Ishikawa (cell line): ENCODE measurements at regions not wholly inside any gene's neighbourhood (a gene's known extent, or its start where the extent isn't known, plus 50 kb on each side); places are given as distances from the start of the nearest gene placed in this dataset.

Experiments used
- CEBPB ChIP-seq: IDR thresholded peaks from 2 replicates; pipeline ENCODE4 v1.6.1; 2012
- CREB1 ChIP-seq: IDR thresholded peaks from 2 replicates; pipeline ENCODE4 v1.6.1; 2012; ENCODE audit warnings: low read depth
- EGR1 ChIP-seq: IDR thresholded peaks from 2 replicates; pipeline ENCODE4 v1.6.1; 2012
- EP300 ChIP-seq: IDR thresholded peaks from 2 replicates; pipeline ENCODE4 v1.6.1; 2012; ENCODE audit warnings: borderline replicate concordance
- FOXM1 ChIP-seq: IDR thresholded peaks from 2 replicates; pipeline ENCODE4 v1.6.1; 2012; ENCODE audit warnings: low read depth, borderline replicate concordance
- MAX ChIP-seq: IDR thresholded peaks from 2 replicates; pipeline ENCODE4 v1.6.1; 2012
- NFIC ChIP-seq: IDR thresholded peaks from 2 replicates; pipeline ENCODE4 v1.6.1; 2012
- RAD21 ChIP-seq: IDR thresholded peaks from 2 replicates; pipeline ENCODE4 v1.6.1; 2012; ENCODE audit warnings: low read depth
- REST ChIP-seq: IDR thresholded peaks from 2 replicates; pipeline ENCODE4 v1.6.1; 2012; ENCODE audit warnings: low read depth, mild to moderate bottlenecking
- TAF1 ChIP-seq: IDR thresholded peaks from 2 replicates; pipeline ENCODE4 v1.6.1; 2012; ENCODE audit warnings: low read depth, mild to moderate bottlenecking
- TCF12 ChIP-seq: IDR thresholded peaks from 2 replicates; pipeline ENCODE4 v1.6.1; 2012; ENCODE audit warnings: low read depth
- TEAD4 ChIP-seq: IDR thresholded peaks from 2 replicates; pipeline ENCODE4 v1.6.1; 2012
- YY1 ChIP-seq: IDR thresholded peaks from 2 replicates; pipeline ENCODE4 v1.6.1; 2012; ENCODE audit warnings: low read depth
- ZBTB7A ChIP-seq: IDR thresholded peaks from 2 replicates; pipeline ENCODE4 v1.6.1; 2012; ENCODE audit warnings: low read depth
- TF ChIP-seq, protein P1 (sequence below): IDR thresholded peaks from 2 replicates; pipeline ENCODE4 v1.6.1; 2012

- TF ChIP-seq TCF12: no peak
- TF ChIP-seq, protein P1, sequence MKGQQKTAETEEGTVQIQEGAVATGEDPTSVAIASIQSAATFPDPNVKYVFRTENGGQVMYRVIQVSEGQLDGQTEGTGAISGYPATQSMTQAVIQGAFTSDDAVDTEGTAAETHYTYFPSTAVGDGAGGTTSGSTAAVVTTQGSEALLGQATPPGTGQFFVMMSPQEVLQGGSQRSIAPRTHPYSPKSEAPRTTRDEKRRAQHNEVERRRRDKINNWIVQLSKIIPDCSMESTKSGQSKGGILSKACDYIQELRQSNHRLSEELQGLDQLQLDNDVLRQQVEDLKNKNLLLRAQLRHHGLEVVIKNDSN: no peak
- no peak for TF ChIP-seq REST
- TF ChIP-seq NFIC: no peak
- TF ChIP-seq YY1: no peak
- TF ChIP-seq CEBPB: no peak
- TF ChIP-seq CREB1: no peak
- no peak for TF ChIP-seq FOXM1
- TF ChIP-seq EP300: no peak
- TF ChIP-seq RAD21: no peak
- no peak for TF ChIP-seq MAX
- no peak for TF ChIP-seq TEAD4
Measured at GRCh38 chr1:99539131-99539530, 106.8 kb upstream of the PALMD start.

DNA sequence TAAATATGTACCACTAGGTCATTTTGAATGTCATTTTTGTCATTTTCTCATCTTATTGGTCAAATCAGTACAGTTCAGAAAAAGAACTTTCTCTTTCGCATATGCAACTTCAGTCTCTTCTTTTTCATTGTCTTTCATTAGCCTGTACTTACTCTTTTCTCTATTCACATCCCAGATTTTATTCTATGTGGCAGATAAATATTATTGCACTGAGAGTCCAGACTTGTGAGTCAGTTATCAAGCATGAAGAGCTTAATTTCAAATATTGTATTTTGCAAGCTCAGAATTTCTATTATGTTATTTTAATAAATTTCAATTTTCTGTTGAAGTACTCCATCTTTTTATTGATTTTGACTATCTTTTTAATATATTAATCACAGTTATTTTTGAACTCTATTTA lies 105.2 kb upstream of the PALMD start:
- TF ChIP-seq NFIC: no peak
- TF ChIP-seq ZBTB7A: no peak
- TF ChIP-seq MAX: no peak
- no peak for TF ChIP-seq YY1
- no peak for TF ChIP-seq FOXM1
- no peak for TF ChIP-seq EP300

DNA sequence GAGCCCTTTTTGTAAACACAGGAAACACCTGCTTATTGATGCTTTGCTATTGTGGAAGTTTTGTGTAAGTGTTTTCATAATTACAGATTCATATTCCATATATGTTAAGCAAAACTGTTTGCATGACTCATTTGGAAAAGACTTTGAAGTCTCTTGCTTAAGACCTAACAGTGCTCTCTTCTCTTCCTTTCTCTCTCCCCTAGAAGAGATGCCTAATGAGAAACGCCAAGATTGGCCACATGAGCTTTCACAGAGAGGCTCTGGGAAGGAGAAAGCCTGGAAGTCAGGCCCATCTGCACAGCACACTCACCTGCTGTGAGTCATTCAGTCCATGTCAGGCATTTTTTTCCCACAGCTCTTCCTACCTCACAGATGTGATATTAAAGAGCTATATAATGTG lies 101.6 kb upstream of the PALMD start:
- no peak for TF ChIP-seq TEAD4

DNA sequence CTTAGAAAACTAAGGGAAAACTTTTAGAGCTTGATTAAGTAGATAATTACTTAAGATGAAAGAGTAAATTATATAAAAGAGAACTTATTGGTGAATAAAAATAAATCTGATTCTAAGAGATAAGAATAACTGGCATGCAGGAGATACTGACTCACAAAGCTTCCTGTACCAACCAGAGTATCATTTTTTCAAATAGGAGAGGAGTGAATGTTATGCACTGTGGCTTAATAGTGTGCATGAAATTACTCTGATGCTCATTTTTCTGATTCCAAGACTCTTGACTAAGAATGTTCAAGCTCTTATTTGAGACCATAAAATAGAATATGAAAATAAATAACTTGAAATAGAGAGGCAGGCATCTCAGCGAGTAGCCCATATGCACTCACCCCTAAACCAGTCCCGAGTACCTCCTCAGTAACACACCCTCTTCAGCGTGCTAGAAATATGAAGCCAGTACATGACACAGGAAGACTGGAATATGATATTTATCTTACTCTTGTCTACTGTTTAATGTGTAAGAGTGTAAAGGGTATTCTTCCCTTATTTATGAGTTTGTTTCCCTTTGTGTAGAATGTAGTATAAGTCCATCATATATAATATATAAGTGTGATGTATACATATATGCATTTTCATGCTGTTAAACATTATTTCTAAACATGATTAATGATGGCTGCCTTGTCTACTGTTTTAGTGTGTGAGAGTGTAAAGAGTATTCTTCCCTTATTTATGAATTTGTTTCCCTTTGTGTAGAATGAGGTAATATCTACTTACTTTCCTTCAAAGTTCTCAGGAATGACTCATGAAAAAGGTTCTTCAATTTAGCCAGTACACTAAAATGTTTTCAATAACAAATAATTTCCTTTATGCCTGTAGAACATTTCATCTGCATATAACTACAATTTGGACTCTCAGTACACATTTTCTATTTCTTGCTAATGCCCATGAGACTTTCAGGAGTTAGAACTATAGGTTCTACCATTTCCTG lies 99.2 kb upstream of the PALMD start:
- TF ChIP-seq RAD21 (no peak), MAX (no peak), TAF1 (no peak), ZBTB7A (no peak), CEBPB (no peak), EGR1 (no peak), YY1 (no peak), CREB1 (no peak), NFIC (no peak), TCF12 (no peak), EP300 (no peak), REST (no peak), TEAD4 (no peak), FOXM1 (no peak)
- TF ChIP-seq, protein P1: no peak

DNA sequence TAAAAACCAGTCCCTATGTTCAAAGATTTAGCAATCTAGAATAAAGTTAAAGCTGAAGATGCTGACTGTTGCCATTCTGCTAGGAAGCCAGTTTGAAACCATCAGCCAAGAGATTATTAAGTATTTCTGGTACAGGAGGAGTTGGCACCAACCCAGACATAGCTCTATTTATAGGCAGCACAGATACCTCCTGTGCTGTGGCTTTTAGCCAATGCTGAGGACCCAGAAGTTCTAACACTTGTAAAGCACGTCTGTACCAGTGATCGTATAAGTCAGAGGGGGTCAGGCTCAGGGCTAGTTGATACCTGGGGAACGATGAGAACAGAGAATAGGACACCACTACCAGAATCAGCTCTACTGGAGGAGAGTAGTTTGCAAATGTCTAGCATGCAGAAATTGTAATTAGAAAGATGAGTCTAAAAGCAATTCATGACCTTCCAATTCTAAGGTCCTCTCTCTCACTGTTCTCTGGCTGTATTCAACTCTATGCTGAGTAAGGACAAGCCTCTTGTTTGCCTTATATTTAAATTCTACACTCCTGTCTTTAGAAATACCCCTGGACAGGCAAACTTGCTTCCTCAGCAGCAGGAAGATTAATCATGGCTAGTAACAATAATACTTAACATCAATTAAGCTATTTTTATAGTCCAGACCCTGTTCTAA lies 96.8 kb upstream of the PALMD start:
- TF ChIP-seq NFIC (0 out of 2 replicates have a peak, but pooled peaks have one; percentile 23), EGR1 (no peak; the same call in 1 of the 2 replicates), TCF12 (no peak), FOXM1 (no peak), RAD21 (no peak)

DNA sequence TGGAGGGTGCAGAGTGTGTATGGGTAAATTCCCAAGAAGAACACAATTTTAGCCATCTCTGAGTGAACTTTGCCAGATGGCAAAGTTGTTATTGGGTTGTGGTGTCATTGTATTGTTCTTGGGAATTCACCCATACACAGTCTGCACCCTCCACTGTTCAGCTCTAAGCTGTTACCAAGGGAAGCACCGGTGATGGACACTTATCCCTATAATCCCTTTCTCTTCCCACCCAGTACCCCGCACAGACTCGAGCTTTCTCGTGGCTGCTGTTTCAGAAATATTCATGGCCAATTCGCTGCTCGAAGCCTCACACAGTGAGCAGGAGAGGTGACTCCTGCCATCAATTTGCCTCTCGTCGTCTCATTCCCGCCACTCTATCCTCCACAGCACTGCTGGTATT lies 95.7 kb upstream of the PALMD start:
- TF ChIP-seq EP300 (no peak), ZBTB7A (no peak), TEAD4 (no peak), CEBPB (no peak), RAD21 (no peak), EGR1 (no peak), TCF12 (no peak), MAX (no peak), NFIC (no peak), REST (no peak), FOXM1 (no peak)
- TF ChIP-seq, protein P1: no peak
